Colon (tissue), 2 donors: ENCODE measurements at regions not wholly inside any gene's neighbourhood (a gene's known extent, or its start where the extent isn't known, plus 50 kb on each side); places are given as distances from the start of the nearest gene placed in this dataset.
"Not testable (repeated sequence)": the region's sequence is repeated elsewhere in the genome, so short reads cannot be mapped to it uniquely, and the experiment has no call there.

ENCODE experiments used
- FAIRE-seq: peaks from 2 replicates; lab custom pipeline; 2012; peaks lifted over from hg19 to GRCh38; lab: Jason Lieb, UNC
- donor health status: control.
- donor health status: control.

DNA sequence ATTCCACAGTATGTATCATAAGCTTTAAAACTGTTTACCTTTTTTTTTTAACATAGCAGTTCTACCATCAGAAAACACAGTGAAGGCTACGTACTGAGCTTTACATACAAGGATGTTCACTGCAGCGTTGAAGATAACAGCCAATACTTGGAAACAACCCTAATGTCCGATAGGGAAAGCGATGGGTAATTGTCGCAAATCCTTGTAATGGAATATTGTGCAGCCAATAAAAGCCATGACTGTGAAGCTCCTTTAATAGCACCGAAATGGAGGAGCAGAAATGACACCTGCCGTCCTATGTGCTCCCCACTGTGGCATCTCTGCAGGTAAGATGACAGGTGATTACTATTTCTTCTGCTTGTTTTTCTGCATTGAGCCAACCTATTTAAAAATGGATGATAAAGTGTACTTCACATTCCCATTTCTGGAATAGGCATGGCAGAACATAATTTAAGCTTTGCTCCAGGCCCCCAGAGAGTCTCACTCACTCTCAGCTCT is 523.8 kb downstream of the PTPRU start:
- FAIRE-seq = no peak

DNA sequence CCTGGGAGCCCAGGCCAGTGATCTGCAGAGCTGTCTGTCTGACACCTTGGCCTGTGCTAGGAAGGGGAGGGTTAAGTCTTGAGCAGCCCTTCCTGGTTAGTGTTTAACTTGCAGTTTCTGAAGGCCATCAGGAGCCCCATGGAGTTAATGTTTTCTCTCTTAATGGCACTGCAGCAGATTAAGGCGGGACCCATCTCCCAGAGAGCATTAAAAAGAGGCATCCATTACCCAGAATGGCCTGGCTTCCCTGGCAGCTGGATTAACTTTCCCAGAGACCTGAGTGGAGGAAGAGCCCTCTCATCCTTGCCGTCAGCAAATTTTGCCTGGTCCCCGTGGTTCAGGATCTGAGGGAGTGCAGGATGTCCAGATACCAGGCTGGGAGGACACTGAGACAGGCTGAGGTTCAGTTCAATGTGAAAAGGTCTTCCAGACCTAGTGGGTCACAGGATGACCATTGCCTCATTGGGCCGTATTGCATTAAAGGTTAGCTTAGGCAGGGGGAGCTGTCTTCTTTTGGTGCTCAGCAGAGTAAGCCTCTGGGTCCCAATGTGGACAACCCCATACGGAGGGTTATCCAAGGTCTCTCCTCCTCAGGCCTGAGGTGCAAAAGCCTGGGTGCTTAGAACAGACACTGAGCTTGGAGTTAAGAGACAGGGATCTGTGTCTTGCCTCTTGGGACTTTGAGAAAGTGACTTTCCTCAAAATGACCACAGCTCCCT is 522.6 kb downstream of the PTPRU start:
- FAIRE-seq = no peak

DNA sequence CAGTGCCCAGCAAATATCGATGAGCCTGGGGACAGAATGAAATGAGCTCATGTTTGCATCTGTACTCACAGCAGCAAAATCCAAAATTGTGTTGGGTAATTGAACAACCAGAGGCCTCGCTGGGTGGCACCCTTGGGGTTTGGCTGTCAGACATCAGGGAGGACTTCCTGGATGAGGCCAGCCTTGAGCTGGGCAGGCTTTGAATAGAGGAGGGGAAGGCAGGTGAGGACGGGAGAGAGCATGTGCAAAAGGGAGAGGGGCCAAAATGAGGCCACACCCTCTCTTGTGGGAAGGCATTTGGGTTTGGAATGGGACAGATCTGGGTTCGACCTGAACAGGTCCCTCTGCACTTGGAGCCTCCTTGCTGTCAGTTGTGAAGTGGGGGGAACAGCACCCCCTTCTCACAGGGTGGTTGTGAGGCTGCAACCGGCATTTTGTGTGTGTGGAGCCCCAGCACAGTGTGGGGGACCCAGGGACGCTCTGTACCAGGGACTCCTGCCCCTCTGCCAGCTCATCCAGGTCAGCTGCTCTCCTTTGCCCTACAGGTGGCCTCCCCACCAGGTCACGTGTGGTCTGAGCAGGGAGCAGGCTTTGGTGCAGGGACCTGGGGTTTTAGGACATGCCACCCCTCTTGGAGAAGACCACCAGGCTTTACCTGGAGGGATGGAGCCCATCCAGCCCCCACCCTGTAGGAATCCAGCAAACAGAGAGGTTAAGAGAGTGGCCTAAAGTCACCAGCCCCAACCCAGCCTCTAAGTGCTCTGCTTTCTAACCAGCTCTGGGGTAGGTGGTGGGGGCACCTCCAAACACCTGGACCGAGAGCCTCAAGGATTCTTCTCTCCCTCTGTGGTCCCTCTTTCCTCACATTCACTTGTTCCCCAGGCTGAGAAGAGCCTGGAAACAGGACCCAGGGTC is 521.8 kb downstream of the PTPRU start:
- no peak for FAIRE-seq

DNA sequence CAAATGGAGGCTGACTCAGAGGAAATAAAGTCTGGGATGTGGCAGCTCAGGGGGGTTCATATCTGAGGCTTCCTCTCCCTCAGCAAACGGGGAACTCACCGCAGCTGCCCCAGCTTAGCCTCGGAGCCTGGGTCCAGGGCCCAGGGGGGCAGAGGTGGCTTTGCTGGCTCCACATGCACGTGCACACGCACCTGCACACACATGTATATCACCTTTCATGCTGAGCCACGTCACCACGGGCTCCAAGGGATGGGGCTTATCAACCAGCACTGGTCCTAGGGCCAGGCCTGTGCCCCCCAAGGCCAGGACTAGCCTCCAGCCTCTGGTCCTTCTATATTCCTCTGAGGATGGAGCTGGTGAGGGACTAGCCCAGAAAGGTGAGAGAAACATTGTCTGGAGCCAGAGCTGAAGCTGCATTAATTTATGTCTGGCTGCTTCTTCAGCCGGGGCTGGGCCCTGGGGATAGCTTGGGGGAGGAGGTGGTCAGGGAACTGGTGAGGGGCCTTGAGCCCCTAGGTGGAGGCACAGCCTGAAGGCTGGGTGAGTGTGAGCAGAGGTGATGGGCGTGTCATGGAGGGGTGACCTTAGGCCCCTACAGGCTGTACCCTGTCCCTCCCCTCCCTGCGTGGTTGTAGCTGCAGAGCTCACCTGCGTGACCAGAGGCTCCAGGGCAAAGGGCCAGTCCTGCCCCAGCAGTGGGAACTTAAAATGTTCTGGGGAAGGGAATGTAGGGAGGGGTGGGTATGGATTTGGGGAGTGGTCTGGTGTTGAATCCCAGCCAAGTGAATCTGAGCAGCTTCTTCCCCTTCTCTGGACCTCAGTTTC is 520.8 kb downstream of the PTPRU start:
- no peak for FAIRE-seq

DNA sequence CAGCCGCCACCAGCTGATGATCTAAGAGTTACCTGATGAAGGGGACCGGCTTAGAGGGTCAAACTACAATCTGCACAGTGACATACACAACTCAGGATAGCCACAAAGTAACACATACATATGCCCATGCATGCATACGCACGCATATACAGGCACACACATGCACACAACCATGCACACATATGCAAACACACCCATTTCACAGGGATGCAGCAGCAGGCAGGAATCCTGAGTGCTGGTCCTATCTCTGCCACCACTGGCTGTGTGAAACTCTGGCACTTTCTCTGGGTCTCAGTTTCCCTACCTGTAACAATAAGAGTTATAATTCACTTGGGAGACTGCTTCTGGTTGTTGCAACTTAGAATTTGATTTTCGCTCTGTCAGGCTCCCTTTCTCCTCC is 520.2 kb downstream of the PTPRU start:
- FAIRE-seq = no peak

DNA sequence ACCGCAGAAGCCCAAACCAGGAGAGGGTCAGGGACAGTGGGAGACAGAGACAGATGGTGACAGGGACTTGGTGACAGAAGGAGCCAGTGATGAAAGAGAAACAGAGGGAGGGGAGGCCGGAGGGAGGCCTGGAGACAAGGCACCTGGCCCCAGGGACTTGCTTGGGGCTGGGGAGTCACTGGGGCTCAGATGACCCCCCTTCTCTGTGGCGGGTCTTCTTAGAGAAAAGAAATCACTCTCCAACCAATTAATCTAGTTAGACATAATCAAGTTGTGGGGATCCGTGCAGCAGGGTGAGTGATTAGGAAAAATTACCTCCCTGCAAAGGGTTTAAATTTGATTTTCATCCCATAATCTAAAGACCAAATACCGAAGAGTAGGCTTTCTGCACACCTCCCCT is 519.8 kb downstream of the PTPRU start:
- no peak for FAIRE-seq

DNA sequence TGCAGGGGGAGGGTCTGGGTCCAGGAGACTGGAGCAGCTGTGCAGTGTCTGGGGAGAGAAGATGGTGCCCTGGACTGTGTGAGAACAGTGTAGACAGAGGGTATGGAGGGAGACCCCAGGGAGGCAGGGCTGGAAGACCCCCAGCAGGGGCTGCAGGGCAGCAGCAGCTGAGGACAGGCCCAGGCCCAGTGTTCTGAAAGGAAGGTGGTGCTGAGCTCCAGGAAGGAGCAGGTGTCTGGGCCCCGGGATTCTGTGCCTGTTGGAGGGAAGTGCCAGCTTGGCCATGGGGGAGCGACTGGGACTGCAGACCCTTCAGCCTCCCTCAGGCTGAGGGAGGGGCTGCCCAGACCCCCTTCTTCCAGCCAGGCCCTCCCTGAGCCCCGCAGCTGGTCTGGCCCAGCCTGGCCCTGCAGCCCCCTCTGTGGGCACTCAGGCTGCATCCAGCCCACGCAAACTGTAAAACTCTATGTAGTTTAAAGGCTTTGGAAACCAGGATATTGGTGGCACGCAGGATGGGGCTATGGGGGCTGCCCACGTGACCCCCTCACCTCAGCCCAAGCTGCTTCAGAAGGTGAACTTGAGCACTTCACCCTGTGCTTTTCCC is 519.2 kb downstream of the PTPRU start:
- FAIRE-seq = not testable (repeated sequence)

DNA sequence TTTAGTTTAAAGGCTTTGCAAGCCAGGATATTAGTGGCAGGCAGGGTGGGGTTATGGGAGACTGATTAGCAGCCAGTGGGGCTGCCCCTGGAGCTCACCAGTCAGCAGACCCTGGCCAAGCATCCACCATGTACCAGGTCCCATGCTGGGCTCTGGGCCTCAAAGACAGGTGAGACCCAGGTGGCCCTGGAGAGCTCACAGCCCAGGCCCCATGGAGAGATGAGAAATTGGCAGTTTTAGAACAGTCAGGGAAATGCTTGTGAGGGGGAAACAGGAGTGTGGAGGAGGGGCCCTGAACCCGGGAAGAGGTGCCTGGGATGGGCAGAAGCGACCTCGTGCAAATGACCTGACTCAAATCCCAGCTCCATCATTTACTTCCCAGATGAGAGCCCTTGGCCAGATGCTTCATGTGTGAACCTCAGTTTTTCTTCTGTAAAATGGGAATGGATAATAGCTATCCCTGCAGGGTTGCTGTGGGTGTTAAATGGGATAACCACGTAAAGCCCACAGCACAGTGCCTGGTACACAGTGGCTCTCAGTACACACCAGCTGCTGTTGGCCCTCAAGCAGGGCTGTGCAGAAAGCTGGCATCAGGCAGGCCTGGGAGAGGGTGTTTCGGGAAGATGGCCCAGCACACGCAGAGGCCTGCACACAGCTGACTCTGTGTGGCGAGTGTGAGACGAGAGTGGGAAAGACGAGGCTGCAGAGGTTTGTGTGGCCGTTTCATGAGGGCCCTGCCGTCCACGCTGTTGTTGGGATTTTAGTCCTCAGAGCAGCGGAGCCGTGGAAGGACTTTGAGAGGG is 518.5 kb downstream of the PTPRU start:
- FAIRE-seq = no peak

DNA sequence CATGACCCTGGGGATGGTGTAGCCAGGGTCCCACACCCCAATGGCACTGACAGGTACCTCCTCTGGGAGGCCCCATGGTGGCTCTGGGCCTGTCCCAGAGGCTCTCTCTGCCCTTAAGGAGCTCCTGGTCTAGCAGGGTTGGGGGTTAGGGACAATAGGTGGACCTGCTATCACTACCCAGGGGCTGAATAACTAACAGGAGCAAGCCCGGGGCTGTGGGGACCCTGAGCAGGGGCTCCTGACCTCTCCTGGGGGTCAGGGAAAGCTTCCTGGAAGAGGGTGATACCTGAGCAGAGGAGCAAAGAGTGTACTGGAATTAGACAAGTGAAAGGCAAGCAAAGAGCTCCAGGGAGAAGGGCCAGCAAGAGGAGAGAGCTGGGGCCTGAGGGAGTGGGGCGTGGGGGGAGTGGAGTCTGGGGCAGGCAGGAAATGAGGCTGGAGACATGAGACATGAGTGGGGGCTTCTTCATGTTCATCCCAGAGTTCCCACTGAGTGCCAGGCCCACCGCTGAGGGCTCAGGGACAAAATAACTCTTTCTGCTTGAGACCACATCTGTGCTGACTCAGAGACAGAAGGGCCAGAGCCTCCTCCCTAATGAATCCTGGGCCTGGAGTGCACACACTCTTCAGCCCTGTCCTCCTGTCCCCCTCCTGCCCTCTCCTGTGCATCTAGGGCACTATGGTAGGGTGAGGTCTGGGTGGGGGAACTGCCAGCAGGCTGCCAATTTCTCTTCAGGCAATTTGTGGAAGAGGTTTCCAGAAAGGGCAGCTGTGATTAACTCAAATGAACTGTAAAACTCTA is 517.6 kb downstream of the PTPRU start:
- FAIRE-seq = no peak

DNA sequence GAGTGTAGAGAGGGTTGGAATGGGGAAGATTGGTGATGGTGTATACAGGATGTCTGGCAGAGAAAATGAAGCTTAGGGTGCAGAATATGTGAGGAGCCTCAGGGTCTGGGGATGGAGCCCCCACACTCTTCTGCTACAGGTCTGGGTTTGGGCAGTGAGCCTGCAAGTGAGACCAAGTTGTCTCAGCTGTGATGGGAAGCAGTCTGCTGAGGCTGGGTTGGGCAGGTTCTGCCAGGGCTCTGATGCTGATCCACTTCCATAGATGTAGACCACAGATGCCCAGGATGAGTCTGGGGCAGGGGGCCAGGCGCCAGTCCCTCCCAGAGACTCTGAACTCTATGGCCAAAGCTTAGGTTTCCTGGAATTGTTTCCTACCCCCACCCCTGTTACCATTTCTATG is 516.9 kb downstream of the PTPRU start:
- FAIRE-seq = no peak

DNA sequence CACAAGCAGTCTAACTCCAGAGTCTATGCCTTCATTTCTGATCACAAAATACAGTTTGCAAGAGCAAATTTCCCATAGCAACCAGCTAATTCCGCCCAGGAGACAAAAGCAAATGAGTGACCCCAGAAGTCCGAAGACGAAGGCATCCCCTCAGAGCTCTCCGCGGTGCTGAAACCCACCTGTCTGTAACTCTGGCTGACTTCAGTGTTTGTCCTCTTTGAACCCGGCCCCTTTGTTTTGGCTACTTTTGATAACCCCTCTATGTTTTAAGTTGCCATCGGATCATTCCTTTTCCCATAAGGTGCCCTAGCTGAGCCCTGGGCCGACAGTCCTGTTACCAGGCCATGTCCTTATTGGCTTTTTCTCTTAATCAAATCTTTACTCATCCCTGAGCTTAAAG is 515.8 kb downstream of the PTPRU start:
- no peak for FAIRE-seq

DNA sequence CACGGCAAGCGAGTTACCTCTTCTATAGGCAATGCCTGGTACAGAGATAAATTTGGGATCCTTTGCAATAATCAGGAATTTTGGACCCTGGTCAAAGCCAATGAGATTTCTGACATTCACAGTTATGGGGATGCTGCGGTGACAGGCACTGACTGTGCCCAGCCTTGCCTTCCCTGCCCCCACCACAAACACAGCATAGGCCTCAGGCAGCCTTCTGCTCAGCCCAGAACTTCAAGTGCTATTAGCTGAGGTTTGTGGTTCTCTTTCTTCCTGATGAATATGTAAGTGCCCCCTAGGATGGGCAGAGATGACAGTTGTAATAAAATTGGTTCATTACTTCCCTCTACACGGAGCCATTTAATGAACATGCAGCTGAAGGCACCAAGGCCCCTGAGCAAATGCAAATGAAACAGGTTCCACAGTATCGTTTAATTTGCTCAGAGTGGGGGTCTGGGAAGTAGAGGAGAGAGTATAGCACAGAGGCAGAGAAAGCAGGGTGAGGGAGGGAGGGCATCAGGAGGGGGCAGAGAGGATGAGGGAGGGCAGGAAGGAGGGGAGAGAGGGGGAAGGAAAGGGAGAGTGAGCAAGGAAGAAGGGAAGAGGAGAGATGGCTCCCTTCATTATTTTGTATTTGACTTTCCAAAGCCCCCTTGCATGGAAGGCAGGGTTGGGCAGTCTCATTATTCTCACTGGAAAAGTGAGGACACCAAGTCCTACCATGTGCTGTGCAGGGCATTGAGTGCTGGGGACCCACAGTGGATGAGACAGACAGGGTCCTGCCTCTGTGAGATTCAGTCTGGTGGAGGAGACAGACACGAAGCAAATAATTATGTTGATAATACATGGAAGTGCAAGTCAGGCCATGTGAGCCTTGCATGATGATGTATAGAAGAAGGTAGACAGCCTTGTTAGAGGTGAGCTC is 513.0 kb downstream of the PTPRU start:
- FAIRE-seq = no peak

DNA sequence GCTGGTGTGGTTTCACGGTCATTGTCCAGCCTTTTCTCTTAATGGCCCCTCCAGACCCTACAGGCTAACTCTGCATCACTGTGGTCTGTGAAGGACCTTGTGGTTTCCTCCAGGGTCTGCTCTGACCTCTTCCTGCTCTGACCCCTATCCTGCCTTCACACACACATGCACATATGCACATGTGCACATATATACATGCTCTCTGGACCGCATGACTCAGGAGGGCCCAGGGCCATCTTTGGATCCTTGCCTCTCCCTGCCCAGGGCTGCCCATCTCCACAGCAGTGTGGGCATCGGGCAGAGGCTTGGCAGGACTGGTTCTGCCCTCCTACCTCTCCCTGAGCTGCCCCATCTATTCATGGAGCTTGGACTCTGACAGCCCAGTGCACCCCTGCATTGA is 510.9 kb downstream of the PTPRU start:
- no peak for FAIRE-seq

DNA sequence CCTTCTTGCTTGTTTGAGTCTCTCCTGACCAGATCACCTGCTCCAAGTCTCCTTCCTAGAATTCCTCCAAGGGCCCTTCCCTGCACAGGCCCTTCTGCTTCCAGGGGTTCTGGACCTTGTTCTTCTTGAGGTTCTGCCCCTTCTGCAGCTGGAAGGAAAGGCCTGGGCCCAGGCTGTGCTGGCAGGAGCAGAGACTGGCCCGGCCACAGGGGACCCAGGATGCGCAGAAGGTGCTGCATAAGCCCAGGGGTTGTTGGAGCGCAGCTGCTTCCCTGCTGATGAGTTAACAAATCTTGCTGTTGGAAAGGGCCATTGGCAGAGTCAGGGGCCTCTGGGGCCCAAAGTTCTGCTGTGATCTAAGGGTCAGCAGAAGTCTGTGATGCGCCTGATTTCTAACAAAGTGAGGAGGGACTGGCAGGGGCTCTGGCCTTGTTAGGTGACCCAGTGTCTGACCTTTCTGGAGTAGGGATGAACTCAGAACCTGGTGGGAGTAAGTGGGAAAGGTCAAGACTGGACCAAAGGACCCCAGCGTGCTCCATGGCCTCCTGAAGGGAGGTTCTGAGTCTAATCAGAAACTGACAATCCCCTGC is 509.8 kb downstream of the PTPRU start:
- FAIRE-seq = no peak

DNA sequence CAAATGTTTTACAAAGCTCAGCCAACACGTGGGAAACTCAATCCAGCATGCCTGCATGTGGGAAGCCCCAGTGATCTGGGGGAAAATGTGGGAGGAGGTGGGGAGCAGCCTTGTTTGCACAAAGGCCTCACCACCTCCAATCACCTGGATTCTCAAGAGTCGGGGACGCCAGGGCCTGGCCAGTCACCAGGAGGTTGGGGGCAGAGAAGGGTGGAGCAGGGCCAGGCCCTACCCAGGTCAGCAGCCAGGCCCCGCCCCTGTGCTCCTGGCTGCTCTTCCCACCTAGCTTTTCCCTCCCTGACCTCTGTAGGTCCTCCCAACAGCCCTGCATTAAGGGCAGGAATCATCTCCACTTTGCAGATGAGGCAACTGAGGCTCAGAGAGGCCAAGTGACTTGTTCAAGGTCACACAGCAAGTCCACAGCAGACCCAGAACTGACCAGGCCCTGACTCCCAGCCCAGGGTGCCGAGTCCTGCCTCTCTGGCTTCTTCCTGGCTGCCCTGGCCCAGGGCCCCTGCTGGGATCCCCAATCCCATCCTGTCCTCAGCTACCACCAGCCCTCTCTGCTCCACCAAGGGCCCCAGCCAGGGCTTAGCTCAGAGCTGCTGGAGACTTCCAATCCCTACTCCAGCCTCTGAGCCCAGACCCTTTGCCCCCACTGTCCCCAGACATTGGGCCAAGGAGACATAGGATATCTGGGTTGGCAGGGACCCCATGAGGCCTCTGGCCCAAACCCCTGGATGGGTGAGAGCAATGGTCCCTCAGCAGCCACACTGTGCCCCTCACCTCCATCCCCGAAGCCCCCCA is 508.6 kb downstream of the PTPRU start:
- no peak for FAIRE-seq

DNA sequence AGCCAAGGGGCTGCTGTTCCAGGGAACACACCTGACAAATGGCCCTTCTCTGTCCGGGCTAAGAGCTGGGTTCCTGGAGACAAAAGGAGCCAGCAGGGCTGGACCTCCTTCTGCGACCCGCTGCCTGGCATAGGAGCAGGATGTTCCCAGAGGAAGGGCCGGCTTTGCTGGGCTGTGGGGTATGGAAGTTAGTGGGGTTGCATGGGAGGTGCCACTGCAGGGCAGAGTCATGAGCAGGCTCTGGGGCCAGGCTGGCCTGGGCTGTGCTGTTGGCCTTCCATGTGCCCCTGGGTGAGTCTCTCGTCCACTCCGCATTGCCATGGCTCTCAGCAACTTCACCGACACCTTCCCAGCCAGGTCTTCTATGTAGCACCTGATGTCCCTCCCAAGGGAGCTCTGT is 507.6 kb downstream of the PTPRU start:
- no peak for FAIRE-seq

DNA sequence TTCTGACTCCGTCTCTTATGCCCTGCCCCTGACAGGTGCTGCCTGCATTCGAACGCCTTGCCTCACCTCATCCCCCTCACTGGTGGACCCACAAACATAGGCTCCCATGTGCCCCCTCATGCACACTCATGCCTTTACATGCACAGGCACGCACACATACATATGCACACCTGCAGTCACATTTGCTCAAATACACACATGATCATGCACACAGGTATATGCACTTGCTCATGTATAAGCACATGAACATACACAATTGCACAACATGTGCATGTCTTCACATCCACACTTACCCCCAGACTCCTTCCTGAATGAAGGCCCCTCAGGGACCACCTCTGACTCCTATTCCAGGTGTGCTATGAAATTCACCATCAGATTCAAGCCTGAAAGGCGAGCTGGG is 506.9 kb downstream of the PTPRU start:
- no peak for FAIRE-seq

DNA sequence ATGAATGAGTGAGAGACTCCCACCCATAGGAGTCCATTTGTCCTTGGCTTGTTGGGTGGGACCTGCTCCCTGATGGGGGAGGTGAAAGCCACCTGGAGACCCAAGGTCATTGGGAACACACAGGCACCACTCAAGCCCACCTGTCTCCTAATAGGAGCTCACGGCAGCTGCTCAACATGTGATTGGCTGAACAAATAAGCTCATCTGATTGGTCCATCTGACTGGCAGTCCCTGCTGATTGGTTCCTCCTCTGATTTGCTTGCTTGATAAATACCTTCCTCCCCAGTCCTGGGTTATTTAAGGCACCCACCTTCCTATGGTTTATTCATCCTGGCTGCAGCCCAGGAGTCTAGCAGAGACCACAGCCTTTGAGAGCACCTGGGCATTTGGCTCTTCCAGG is 502.9 kb downstream of the PTPRU start:
- FAIRE-seq = no peak
